ENCODE measurements at regions not wholly inside any gene's neighbourhood (a gene's known extent, or its start where the extent isn't known, plus 50 kb on each side); places are given as distances from the start of the nearest gene placed in this dataset.

- DNase-seq (ENCODE audit: low read depth), result no peak
- no peak for TF ChIP-seq CTCF (conservative IDR thresholded peaks at IDR 0.05; ENCODE audit: low read depth, low read length)
- no peak overlapping the region for H3K4me3 ChIP-seq (ENCODE audit: low read length)
Measured at GRCh38 chr6:168244961-168245551, 74.5 kb downstream of the DACT2 start.

GRCh38 chr6:168243812-168244376, 75.7 kb downstream of the DACT2 start:
- no peak for DNase-seq (ENCODE audit: low read depth)
- no peak overlapping the region for H3K4me3 ChIP-seq (ENCODE audit: low read length)
- no peak for TF ChIP-seq CTCF (conservative IDR thresholded peaks at IDR 0.05; ENCODE audit: low read depth, low read length)

- no peak for DNase-seq (ENCODE audit: low read depth)
- TF ChIP-seq CTCF (conservative IDR thresholded peaks at IDR 0.05; ENCODE audit: low read depth, low read length), result no peak
- H3K4me3 ChIP-seq (ENCODE audit: low read length), result no peak overlapping the region
Measured at GRCh38 chr6:168242940-168243225, 76.7 kb downstream of the DACT2 start.

- DNase-seq (ENCODE audit: low read depth), result no peak
Measured at GRCh38 chr6:168242111-168242939, 77.3 kb downstream of the DACT2 start.

GRCh38 chr6:168240160-168240559, 79.4 kb downstream of the DACT2 start:
- TF ChIP-seq CTCF (conservative IDR thresholded peaks at IDR 0.05; ENCODE audit: low read depth, low read length), result no peak
- no peak for DNase-seq (ENCODE audit: low read depth)

More at GRCh38 chr6:168242111-168242939, 77.3 kb downstream of the DACT2 start:
- H3K4me3 ChIP-seq (ENCODE audit: low read length), result no peak overlapping the region
- TF ChIP-seq CTCF (conservative IDR thresholded peaks at IDR 0.05; ENCODE audit: low read depth, low read length), result no peak

GRCh38 chr6:168239044-168239773, 80.4 kb downstream of the DACT2 start:
- no peak for DNase-seq (ENCODE audit: low read depth)
- no peak overlapping the region for H3K4me3 ChIP-seq (ENCODE audit: low read length)
- no peak for TF ChIP-seq CTCF (conservative IDR thresholded peaks at IDR 0.05; ENCODE audit: low read depth, low read length)

More at GRCh38 chr6:168240160-168240559, 79.4 kb downstream of the DACT2 start:
- H3K4me3 ChIP-seq (ENCODE audit: low read length), result no peak overlapping the region

All from retinal pigment epithelial cell (primary cell).